GM19240 (cell line): ENCODE measurements at regions not wholly inside any gene's neighbourhood (a gene's known extent, or its start where the extent isn't known, plus 50 kb on each side); places are given as distances from the start of the nearest gene placed in this dataset.

Source experiments
- DNase-seq: peaks from one replicate; pipeline ENCODE4 v3.0.0; 2011; ENCODE audit warnings: low spot score; ENCODE audit not compliant: insufficient read length

- DNase-seq = no peak
Measured at GRCh38 chr18:45260125-45260524, 355.2 kb upstream of the SLC14A2 start.

GRCh38 chr18:45266023-45266422, 349.3 kb upstream of the SLC14A2 start:
- DNase-seq = no peak

DNA sequence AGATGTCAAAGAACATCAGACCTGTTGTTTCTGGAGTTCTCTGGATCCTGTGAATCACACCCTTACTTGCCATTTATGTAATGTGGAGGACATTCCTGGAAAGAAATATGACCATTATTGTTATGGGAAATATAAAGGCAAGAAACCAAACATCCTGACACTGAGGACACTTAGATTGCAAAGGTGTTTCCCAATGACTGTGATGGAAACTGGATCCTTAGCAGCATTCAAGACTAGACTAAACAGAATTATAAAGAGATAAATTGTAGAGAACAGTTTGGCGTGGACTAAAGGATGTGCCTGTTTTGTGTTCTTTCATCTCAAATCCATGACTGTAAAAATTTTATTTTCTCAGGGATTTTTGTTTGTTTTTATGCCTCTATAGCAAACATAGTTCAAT, 347.7 kb upstream of the SLC14A2 start:
- DNase-seq = no peak

- no peak for DNase-seq
Measured at GRCh38 chr18:45268583-45268982, 346.7 kb upstream of the SLC14A2 start.

GRCh38 chr18:45270289-45270771, 344.9 kb upstream of the SLC14A2 start:
- DNase-seq = no peak

- DNase-seq = no peak
Measured at GRCh38 chr18:45274026-45274425, 341.2 kb upstream of the SLC14A2 start.

DNA sequence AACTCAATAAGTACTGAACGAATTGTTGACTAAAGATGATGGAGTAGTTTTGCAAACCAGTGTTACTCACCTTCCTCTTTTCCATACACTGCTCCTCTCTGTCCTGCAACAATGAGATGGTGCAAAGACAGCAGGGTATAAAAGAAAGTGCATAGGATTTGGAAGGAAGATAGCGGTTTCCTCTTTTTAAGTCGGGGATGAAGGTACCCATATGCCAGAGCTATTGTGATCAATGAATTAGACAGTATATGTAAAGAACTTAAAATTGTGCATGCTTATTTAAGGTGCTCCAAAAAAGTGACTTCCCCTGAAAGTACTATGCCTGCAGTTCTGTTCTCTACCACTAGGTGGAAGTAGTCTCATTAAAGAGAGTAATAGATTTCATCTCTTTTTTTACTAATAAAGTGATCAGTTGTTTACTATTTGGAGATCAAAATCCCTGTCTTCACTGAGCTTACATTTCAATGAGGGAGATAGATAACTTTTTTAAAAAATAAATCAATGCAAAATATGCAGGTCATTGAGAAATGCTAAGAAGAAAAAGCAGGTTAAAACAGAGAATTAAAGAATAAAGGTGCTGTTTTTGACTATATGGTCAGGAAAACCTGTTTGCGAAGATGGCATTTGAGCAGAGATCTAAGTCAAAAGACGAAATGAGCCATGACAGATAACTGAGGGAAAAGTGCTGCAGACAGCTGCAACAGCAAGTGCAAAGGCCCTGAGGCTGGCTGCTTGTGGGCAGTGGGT, 339.7 kb upstream of the SLC14A2 start:
- no peak for DNase-seq

DNA sequence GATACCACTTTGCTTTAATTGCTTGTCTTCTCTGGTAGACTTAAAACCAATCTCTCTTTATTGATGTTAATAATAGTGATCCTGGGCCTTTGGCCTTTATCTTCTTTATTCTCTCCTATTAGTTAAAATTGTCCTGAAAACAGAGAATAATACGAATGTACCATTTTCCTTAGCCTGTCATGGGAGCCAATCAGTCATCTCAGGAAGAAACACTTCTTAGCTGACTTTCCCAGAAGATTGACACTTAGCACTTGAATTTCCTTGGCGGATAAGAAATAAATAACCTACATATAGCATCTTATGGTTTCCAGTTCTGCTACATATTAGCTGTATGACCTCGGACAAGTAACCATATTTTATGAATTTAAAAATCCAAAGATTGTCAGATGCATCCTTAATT, 338.4 kb upstream of the SLC14A2 start:
- DNase-seq = no peak

- no peak for DNase-seq
Measured at GRCh38 chr18:45277908-45278307, 337.4 kb upstream of the SLC14A2 start.

DNA sequence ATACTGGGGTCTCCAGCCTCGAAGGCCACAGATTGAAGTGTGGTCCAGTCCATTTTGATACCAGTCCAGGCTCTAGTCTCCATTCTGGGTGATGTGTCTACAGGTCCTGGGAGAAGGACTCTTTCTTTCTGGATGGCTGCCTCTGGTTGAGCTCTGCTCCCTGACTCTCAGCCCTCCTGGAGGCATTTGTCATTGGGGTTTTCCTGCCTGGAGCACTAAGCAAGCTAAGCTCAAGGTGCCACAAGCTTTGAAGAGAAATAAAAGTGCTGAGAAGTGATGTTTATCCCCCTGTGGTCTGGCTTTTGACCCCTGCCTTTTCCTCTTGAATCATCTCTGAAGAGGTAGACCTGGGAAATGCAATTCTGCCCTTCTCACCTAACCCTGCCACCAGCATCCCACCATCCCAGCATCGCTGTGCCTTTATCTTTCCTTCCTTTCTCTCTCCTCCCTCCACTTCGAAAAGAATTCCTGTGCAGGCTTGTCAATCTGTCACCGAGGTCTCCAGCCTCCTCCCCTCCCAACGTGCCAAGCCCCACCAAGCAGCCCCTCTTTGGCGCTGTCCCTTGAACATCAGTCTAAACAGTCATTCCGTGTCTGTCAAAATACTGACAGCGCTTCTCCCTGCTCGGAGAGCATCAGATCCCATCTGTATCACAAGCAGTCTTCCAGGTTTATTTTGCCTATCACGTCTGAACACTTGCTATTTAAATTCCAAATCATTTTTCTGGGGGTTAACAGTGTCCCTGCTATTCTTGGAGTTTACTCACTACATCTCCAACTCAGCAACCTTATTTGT, 334.6 kb upstream of the SLC14A2 start:
- DNase-seq = no peak

DNA sequence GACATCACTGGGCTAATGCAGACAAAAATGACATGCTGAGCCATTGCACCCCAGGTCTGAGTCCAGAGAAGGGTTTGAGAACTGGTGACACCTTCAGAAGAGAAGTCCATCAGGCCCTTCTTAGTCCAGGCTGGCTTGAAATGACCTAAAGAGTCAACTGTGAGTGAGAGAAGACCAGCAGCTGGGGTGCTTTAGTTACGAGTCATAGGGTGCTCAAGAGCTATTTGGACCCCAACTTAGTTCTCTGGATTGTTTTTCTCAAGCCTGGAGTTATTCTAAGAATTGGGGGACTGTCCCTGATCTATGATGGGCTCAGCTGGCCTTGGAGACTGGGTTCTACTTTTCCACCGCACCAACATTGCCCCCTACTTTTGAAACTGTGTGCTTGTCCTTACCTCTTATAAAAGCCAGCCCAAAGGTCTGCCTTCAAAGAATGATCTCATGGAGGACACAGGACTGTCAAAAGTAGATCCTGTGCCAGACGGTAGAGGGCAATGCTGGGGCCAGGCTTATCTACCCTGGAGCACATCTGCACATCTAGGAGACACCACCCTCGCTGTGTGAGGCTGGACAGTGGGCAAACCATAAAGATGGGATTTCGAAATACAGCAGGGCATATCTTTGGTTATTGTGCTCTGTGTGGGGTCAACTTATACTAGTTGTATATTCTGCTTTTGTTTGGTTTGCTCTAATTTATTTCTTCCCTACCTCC, 333.0 kb upstream of the SLC14A2 start:
- no peak for DNase-seq

- no peak for DNase-seq
Measured at GRCh38 chr18:45284174-45284573, 331.1 kb upstream of the SLC14A2 start.

GRCh38 chr18:45284851-45285250, 330.4 kb upstream of the SLC14A2 start:
- DNase-seq = no peak

GRCh38 chr18:45285251-45285650, 330.0 kb upstream of the SLC14A2 start:
- DNase-seq = no peak

DNA sequence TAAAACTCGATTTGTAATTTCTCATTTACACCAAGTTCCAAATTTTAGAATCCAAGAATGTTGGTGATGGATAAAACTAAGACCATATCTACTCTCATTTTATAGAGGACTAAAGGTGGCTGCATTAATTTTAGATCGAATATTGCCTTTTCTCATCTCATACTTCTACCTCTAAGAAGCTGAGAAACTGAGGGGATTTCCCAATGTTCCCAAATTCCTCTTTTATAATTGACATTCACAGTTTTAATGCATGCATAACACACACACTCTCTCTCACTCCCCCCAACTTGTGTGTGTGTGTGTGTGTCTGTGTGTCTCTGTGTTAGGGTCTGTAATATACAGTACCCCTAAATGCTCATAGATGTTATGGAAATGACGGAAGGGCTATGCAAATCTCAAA, 328.8 kb upstream of the SLC14A2 start:
- DNase-seq = no peak

DNA sequence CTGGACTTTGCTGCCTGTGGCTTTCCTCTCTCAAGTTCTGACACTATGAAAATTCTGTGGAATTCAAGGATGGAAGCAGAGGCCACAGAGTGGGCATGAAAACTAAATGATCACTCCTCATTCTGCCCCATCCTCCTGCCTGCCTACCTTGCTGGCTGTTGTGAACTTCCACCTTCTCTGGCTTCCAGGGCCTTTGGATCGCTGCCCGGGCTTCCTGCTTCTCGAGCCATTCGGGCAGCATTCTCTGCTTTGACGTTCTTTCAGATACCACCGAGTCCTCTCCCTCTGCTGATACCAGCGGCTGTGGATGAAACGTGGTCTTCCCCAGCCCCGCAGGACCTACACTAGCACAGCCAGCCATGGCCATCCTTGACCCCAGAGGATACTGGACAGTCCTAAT, 327.7 kb upstream of the SLC14A2 start:
- no peak for DNase-seq

DNA sequence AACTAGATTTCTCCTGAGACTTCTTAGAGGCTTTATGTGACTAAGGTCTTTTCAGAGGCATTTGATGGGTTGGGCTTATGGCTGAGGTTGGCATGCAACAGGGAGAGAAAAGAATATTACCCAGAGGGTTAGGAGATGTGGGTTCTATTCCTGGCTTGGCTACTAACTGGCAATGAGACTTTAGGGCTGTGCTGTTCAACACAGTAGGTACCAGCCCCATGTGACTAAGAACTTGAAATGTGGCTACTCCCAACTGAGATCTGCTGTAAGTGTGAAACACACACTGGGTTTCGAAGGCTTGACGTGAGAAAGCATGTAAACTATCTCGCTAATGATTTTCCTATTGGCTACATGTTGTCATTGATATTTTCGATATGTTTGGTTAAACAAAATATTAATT, 324.9 kb upstream of the SLC14A2 start:
- no peak for DNase-seq

- no peak for DNase-seq
Measured at GRCh38 chr18:45291621-45292615, 323.4 kb upstream of the SLC14A2 start.

GRCh38 chr18:45295388-45295787, 319.9 kb upstream of the SLC14A2 start:
- no peak for DNase-seq

DNA sequence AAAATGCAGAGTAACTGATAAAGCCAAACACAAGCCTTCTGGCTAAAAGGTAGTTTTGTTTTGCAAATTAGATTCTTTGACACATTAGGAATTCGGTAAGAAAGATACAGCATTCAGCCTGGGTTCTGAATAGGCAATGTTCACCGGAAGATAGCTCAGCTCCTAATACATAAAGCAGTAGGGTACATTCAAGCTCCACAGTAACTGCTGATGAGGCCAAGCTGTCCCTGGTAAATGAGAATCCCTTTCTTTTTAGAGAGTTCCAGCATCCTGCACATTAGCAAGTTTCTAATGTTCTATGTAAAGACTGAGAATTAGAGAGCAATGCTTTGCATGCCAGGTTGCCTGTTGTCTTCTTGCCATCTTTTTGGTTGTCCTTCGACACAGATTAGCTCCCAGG, 316.3 kb upstream of the SLC14A2 start:
- DNase-seq = no peak

- no peak for DNase-seq
Measured at GRCh38 chr18:45303026-45303425, 312.2 kb upstream of the SLC14A2 start.
